GM21423 (cell line): ENCODE measurements at regions not wholly inside any gene's neighbourhood (a gene's known extent, or its start where the extent isn't known, plus 50 kb on each side); places are given as distances from the start of the nearest gene placed in this dataset.
"Not testable (repeated sequence)": the region's sequence is repeated elsewhere in the genome, so short reads cannot be mapped to it uniquely, and the experiment has no call there.

Source experiments
- ATAC-seq: cut with Tn5 transposase; IDR thresholded peaks from one replicate; pipeline ENCODE4 v1.9.1; 2021; ENCODE audit warnings: mild to moderate bottlenecking, moderate library complexity; ENCODE audit not compliant: unreplicated experiment

DNA sequence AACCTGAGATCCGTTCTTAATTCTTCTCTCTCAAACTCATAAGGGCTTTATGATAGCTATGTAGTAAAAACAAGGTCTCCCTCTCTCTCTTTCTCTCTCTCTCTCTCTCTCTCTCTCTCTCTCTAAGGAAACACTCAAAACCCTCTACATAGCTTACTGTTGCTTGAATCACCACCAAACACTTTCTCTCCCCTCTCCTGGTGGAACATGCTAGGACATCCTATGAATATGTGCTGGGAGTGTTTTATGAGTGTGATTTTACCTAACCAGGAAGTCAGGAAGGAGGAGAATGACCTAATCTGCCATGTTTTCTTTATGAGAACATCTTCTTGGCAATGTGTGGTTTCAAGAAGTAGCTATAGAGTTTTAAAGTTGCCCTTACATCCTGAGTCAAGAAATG lies 844.6 kb downstream of the TTLL7 start:
- ATAC-seq: not testable (repeated sequence)

- ATAC-seq: not testable (repeated sequence)
These were observed 847.6 kb downstream of the TTLL7 start for GRCh38 chr1:83151167-83151898.

DNA sequence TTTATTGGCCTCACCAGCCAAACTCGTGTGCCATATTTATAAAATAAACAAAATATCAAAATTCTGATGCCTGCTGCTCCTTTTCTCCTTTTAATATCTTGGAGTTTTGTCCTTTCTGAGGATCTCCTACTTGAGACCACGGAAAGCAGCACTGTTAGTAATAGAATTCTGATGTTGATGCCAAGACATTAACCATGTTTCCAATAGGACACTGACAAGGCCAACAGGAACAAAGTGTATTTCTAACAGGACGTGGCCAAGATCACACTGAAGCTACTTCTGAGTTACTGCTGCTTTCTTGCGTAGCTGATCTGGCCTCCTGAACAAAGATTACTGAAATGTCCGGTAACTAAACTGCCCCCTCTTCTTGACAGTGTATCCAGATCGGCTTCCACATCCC lies 848.5 kb downstream of the TTLL7 start:
- ATAC-seq: not testable (repeated sequence)

GRCh38 chr1:83145820-83146219 lies 853.1 kb downstream of the TTLL7 start:
- ATAC-seq: not testable (repeated sequence)

DNA sequence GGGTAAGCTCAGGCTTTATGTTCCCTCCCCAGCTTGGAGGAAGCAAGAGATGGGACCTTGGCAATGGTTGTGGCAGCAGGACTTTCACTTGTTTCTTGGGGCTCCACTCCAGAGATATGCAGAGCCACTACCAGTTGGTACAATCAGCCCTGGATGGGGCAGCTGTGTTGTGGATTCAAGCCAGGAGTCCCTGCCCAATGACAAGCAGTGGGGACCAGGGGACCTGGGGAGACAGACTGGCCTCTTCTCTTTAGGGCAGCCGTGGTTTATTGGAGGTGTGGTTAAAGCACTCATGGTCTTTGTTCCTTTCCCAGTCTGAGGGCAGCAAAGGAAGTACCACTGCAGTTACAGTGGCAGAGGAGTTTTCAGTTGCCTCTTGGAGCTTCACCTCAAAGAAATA lies 856.1 kb downstream of the TTLL7 start:
- ATAC-seq: not testable (repeated sequence)

DNA sequence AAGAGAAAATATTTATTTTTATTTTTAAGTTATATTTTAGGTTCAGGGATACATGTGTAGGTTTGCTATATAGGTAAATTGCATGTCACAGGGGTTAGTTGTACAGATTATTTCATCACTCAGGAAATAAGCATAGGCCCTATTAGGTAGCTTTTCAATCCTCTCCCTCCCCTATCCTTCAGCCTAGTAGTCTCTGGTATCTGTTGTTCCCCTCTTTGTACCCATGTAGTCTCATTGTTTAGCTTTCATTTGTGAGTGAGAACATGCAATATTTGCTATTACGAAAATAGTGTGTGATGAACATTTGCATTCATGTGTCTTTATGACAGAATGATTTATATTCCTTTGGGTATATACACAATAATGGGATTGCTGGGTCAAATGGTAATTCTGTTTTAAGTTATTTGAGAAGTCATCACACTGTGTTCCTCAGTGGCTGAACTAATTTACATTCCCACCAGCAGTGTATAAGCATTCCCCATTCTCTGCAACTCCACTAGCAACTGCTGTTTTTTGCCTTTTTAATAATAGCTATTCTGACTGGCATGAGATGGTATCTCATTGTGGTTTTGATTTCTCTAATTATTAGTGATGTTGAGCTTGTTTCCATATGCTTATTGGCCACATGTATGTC lies 863.3 kb downstream of the TTLL7 start:
- not testable (repeated sequence) for ATAC-seq

DNA sequence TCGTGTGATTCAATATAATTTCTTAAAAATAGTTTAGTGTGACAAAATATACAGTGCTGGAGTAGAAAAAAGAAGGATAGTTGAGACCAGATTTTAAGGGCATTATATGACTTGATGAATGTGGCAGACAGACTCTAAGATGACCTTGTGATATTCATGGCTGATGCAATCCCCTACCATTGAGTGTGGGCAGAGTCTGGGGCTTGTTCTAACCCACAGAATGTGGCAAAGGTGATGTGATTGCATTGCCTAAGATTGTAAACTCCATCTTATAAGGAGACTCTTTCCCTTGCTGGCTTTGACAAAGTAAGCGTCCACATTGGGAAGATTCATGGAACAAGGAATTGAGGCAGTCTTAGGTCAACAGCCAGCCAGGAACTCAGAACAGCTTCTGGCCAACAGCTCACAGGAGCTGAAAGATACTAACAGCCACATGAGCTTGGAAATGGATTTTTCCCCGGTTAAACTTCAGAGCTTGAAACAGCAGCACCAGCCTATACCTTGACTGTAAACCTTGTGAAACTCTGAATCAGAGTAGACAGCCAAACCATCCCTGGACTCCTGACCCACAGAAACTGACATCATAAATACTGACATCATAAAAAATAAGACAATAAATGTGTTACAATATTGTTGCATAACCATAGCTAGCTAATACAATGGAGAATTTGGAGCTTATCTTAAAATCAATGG lies 864.5 kb downstream of the TTLL7 start:
- not testable (repeated sequence) for ATAC-seq

- no peak for ATAC-seq
These were observed 867.3 kb downstream of the TTLL7 start for GRCh38 chr1:83131692-83131955.

GRCh38 chr1:83130886-83131691 lies 867.8 kb downstream of the TTLL7 start:
- no peak for ATAC-seq

DNA sequence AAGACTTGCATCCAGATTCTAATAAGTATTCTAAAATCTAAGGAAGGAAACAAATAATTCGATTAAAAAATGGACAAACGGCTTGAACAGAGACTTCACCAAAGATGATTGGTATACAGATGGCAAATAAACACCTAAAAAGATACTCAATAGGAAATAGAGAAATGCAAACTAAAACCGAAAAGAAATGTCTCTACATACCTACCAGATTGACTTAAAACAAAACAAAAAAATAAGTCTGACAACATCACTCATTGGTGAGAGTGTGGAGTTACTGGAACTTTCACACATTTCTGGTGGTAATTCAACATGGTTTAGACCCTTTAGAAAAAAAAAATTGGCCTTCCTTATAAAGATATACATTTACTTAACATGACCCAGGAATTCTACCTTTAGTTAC lies 869.8 kb downstream of the TTLL7 start:
- no peak for ATAC-seq

DNA sequence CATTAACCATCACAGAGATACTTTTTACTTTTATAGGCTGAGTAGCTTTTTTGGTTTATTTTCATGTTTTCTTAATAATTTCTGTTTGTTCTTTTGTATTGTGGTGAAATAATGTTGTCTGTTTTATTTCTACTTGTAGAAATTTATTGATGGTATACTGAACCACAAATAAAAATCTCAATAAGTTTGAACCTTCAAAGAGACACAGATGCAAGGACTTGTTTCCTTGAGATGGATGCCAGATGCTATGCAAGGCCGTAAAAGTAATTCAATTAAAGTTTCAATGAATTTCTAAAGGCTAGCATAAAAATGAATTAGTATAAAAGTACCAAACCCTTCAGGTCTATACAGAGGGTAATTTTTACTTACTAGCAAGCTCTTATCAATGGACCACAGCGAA lies 873.5 kb downstream of the TTLL7 start:
- no peak for ATAC-seq

GRCh38 chr1:83123019-83123418 lies 875.9 kb downstream of the TTLL7 start:
- ATAC-seq: no peak

GRCh38 chr1:83118472-83118871 lies 880.5 kb downstream of the TTLL7 start:
- ATAC-seq: no peak

- not testable (repeated sequence) for ATAC-seq
These were observed 881.9 kb downstream of the TTLL7 start for GRCh38 chr1:83117030-83117429.

DNA sequence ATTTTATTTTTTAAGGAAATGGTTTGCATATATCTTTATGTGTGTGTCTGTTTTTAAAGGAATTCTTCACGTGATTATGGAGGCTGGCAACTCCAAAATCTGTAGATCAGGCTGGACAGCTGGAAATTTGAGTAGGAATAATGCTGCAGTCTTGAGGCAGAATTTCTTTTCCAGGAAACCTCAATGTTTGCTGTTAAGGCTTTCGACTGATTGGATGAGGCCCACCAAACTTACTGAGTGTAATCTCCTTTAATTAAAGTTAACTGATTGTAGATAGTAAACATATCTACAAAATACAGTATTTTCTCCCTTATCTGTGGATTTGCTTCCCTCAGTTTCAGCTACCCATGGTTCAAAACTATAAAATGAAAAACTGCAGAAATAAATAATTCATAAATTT lies 883.1 kb downstream of the TTLL7 start:
- no peak for ATAC-seq

DNA sequence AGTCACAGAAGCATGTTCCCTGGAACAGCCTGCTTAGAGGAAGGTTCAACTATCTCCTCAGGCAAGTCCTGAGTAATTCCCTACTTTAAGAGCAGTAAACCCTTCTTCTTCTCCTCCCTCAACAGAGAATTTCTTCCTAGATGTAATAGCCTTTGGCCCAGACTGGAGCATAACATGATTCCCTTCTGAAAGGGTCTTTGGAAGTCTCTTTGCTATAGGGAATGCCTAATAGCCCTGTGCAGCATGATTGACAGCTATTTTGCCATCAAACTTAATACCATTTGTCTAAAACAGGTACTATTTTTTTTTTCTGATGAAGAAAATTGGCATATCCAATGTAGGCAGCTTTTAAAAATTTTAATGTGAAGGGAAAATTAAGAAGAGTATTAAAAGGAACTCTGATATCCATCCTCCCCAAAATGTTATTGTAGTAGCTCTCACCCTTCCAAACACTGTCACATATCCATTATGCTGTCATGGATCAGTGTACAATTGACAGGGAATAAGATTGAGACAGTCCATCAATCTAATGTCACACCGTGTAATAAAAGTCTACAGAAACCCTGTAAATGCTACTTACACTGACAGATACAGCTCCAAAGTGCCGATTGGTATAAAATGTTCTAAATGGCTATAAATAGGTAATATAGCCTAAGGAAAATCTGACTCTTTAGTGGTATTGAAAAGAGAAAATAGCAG lies 884.6 kb downstream of the TTLL7 start:
- no peak for ATAC-seq

DNA sequence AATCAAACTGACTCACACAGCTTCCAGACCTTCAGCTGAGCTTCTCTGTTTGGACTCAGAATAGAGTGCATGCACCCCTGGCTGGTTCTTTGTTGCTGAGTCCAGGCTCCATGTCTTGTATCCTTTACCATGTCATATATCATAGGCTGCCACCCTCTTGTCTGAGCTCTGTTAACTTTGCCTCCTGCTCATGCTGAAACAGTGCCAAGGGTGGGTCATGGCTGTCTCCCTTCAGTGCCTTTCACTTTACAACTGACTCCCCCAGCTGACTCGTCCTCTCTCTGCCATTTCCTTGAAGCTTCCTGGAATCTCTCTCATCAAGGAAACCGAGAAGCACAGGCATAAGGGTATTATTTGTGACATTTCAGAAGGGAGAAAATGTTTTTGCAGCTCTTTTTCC lies 885.3 kb downstream of the TTLL7 start:
- no peak for ATAC-seq

DNA sequence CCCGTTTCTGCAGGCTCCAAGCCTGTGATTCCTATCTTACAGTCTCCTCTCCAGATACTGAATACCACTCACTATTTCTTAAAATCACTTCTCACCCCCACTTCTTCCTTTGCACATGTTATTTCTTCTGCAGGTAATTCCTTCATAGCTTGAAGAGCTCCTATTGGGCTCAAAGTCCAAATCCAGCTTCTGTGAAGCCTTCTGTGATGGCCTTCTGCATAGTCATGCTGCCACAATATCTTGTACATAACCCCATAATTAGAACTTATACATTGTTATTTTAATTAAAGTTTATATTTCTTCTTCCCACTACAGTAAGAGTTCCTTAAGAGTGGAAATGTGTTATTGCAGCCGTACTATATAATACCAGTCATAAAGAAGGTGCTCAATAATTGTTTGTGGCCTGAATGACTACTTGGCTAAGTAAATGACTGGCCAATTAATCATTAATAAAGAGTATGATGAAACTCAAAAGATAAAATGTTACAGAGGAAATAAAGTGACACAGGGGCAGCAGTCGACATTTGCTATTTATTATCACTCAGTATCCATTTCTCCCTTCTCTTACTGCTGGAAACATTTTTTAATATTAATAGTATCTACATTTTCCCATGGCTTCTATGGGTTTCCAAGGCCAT lies 886.6 kb downstream of the TTLL7 start:
- no peak for ATAC-seq

DNA sequence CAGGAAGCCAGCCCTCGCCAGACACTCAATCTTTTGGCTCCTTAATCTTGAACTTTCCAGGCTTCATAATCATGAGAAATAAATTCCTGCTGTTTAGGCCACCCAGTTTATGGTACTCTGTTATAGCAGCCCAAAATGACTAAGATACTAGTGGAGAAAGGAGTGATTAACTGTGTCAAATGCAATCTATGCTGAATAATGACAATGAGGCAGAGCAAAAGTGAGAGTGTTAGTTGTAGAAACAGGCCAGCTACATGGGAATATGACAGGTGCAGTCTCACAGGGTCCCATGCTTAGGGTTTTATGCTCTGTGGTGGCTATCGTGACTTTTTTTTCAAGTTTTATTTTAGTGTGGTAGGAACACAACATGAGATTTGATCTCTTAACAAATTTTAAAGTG lies 888.8 kb downstream of the TTLL7 start:
- no peak for ATAC-seq

GRCh38 chr1:83109692-83110091 lies 889.2 kb downstream of the TTLL7 start:
- ATAC-seq: no peak
